ENCODE measurements at regions not wholly inside any gene's neighbourhood (a gene's known extent, or its start where the extent isn't known, plus 50 kb on each side); places are given as distances from the start of the nearest gene placed in this dataset.

- intact Hi-C loops (cut with micrococcal nuclease; ENCODE audit: unreplicated experiment) = no loop called here
- CTCF ChIA-PET = no interaction called here
- TF ChIP-seq, protein P1, sequence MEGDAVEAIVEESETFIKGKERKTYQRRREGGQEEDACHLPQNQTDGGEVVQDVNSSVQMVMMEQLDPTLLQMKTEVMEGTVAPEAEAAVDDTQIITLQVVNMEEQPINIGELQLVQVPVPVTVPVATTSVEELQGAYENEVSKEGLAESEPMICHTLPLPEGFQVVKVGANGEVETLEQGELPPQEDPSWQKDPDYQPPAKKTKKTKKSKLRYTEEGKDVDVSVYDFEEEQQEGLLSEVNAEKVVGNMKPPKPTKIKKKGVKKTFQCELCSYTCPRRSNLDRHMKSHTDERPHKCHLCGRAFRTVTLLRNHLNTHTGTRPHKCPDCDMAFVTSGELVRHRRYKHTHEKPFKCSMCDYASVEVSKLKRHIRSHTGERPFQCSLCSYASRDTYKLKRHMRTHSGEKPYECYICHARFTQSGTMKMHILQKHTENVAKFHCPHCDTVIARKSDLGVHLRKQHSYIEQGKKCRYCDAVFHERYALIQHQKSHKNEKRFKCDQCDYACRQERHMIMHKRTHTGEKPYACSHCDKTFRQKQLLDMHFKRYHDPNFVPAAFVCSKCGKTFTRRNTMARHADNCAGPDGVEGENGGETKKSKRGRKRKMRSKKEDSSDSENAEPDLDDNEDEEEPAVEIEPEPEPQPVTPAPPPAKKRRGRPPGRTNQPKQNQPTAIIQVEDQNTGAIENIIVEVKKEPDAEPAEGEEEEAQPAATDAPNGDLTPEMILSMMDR (IDR thresholded peaks at IDR 0.05; ENCODE audit: unreplicated experiment) = no peak
- DNase-seq = no peak
- BruUV-seq (replicated peaks) = no TSS peak
- Mint-ChIP-seq H3K9me3 (ENCODE audit: low read depth, unreplicated experiment) (no peaks in the 10 kb centered on the region), H3K4me1 (ENCODE audit: low read depth, unreplicated experiment) (no peaks in the 10 kb centered on the region), H3K4me3 (ENCODE audit: low read depth, unreplicated experiment) (no peak overlapping the region), H3K36me3 (ENCODE audit: insufficient read depth, unreplicated experiment) (no peaks in the 10 kb centered on the region), H3K27me3 (ENCODE audit: unreplicated experiment) (no peaks in the 10 kb centered on the region), H3K27ac (ENCODE audit: unreplicated experiment) (no peak overlapping the region)
Measured at GRCh38 chr21:27076025-27076424, 109.1 kb upstream of the ADAMTS5 start.

DNA sequence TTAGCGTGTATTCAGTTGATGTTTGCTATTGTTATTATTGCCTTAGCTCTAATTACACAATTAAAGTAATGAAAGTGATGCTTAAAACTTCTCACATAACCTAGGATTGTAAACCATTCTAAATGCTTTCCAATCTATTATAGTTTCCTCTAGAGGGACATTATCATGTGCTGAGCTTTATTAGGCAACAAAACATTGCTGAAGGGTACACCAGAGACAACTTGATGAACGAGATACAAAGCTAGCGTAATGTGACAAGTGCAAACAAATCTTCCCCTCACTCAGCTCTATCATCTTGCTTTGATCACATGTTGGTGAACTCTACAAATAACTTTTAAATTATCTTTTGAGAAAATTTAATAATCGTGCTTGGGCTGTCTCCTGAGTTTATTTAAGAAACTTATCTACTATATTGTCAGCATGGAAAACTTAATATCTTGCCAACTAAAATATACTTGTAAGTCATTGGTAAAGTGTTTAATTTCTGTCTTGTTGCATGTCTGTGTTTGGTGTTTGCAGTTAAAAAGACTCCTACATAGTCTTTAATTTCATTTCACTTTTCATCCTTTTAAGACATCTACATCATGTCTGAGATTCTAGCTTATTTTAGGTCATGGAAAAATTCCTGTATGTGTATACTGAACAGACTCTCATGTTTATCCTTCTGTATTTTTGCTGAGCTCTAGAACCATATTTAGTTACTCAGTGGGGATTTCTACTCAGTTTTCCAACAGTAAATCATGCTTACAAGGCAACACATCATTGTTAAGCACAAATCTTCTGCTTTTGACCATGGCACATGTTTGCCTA is 104.2 kb upstream of the ADAMTS5 start:
- BruUV-seq (replicated peaks) = no TSS peak
- intact Hi-C loops (cut with micrococcal nuclease; ENCODE audit: unreplicated experiment) = no loop called here
- Mint-ChIP-seq H3K4me1 (ENCODE audit: low read depth, unreplicated experiment) (no peaks in the 10 kb centered on the region), H3K4me3 (ENCODE audit: low read depth, unreplicated experiment) (no peak overlapping the region), H3K9me3 (ENCODE audit: low read depth, unreplicated experiment) (no peaks in the 10 kb centered on the region), H3K36me3 (ENCODE audit: insufficient read depth, unreplicated experiment) (no peaks in the 10 kb centered on the region), H3K27me3 (ENCODE audit: unreplicated experiment) (no peaks in the 10 kb centered on the region), H3K27ac (ENCODE audit: unreplicated experiment) (no peak overlapping the region)
- TF ChIP-seq, protein P1 (IDR thresholded peaks at IDR 0.05; ENCODE audit: unreplicated experiment) = no peak
- no peak for DNase-seq
- CTCF ChIA-PET = interaction anchor here (0.6 kb wide), 1 partner anchor 991 kb away, joined by 3 read pairs; no protein-coding TSS in a partner anchor

- H3K4me3 Mint-ChIP-seq (ENCODE audit: low read depth, unreplicated experiment) = no peak overlapping the region
- no peaks in the 10 kb centered on the region for H3K9me3 Mint-ChIP-seq (ENCODE audit: low read depth, unreplicated experiment)
- intact Hi-C loops (cut with micrococcal nuclease; ENCODE audit: unreplicated experiment) = no loop called here
- BruUV-seq (replicated peaks) = no TSS peak
- TF ChIP-seq, protein P1 (IDR thresholded peaks at IDR 0.05; ENCODE audit: unreplicated experiment) = no peak
- no peak for DNase-seq
- no peaks in the 10 kb centered on the region for H3K36me3 Mint-ChIP-seq (ENCODE audit: insufficient read depth, unreplicated experiment)
- no peak overlapping the region for H3K27ac Mint-ChIP-seq (ENCODE audit: unreplicated experiment)
- H3K4me1 Mint-ChIP-seq (ENCODE audit: low read depth, unreplicated experiment) = no peaks in the 10 kb centered on the region
- H3K27me3 Mint-ChIP-seq (ENCODE audit: unreplicated experiment) = no peaks in the 10 kb centered on the region
- CTCF ChIA-PET = no interaction called here
Measured at GRCh38 chr21:27068811-27069210, 101.9 kb upstream of the ADAMTS5 start.

- intact Hi-C loops (cut with micrococcal nuclease; ENCODE audit: unreplicated experiment) = no loop called here
Measured at GRCh38 chr21:27067226-27067625, 100.3 kb upstream of the ADAMTS5 start.

More at GRCh38 chr21:27067226-27067625, 100.3 kb upstream of the ADAMTS5 start:
- no peak overlapping the region for H3K4me3 Mint-ChIP-seq (ENCODE audit: low read depth, unreplicated experiment)
- no TSS peak for BruUV-seq (replicated peaks)
- H3K27ac Mint-ChIP-seq (ENCODE audit: unreplicated experiment) = no peak overlapping the region
- no peak for DNase-seq
- H3K27me3 Mint-ChIP-seq (ENCODE audit: unreplicated experiment) = no peaks in the 10 kb centered on the region
- CTCF ChIA-PET = no interaction called here
- TF ChIP-seq, protein P1 (IDR thresholded peaks at IDR 0.05; ENCODE audit: unreplicated experiment) = no peak
- H3K4me1 Mint-ChIP-seq (ENCODE audit: low read depth, unreplicated experiment) = no peaks in the 10 kb centered on the region
- no peaks in the 10 kb centered on the region for H3K9me3 Mint-ChIP-seq (ENCODE audit: low read depth, unreplicated experiment)
- H3K36me3 Mint-ChIP-seq (ENCODE audit: insufficient read depth, unreplicated experiment) = no peaks in the 10 kb centered on the region
